HG02571 (cell line): ENCODE measurements at regions not wholly inside any gene's neighbourhood (a gene's known extent, or its start where the extent isn't known, plus 50 kb on each side); places are given as distances from the start of the nearest gene placed in this dataset.

Experiments used
- ATAC-seq: cut with Tn5 transposase; IDR thresholded peaks from one replicate; pipeline ENCODE4 v1.9.1; 2021; ENCODE audit warnings: mild to moderate bottlenecking, moderate library complexity; ENCODE audit not compliant: unreplicated experiment

- no peak for ATAC-seq
Observed at GRCh38 chr1:106608841-106609240, 447.6 kb upstream of the PRMT6 start.

GRCh38 chr1:106613068-106613467 is 443.4 kb upstream of the PRMT6 start:
- no peak for ATAC-seq

GRCh38 chr1:106613861-106614260 is 442.6 kb upstream of the PRMT6 start:
- ATAC-seq: no peak

- ATAC-seq: no peak
Observed at GRCh38 chr1:106615473-106615872, 441.0 kb upstream of the PRMT6 start.

- ATAC-seq: no peak
Observed at GRCh38 chr1:106619080-106619826, 437.2 kb upstream of the PRMT6 start.

- no peak for ATAC-seq
Observed at GRCh38 chr1:106619827-106620134, 436.7 kb upstream of the PRMT6 start.

GRCh38 chr1:106620521-106620954 is 435.9 kb upstream of the PRMT6 start:
- ATAC-seq: no peak

- ATAC-seq: no peak
Observed at GRCh38 chr1:106621853-106622252, 434.6 kb upstream of the PRMT6 start.

GRCh38 chr1:106637566-106637965 is 418.9 kb upstream of the PRMT6 start:
- ATAC-seq: no peak

- ATAC-seq: no peak
Observed at GRCh38 chr1:106646261-106646784, 410.2 kb upstream of the PRMT6 start.

- no peak for ATAC-seq
Observed at GRCh38 chr1:106646816-106647215, 409.7 kb upstream of the PRMT6 start.

GRCh38 chr1:106651028-106651762 is 405.3 kb upstream of the PRMT6 start:
- no peak for ATAC-seq

GRCh38 chr1:106659490-106660244 is 396.8 kb upstream of the PRMT6 start:
- no peak for ATAC-seq

GRCh38 chr1:106675558-106675957 is 380.9 kb upstream of the PRMT6 start:
- no peak for ATAC-seq

GRCh38 chr1:106676021-106676420 is 380.5 kb upstream of the PRMT6 start:
- ATAC-seq: no peak

- no peak for ATAC-seq
Observed at GRCh38 chr1:106677181-106677580, 379.3 kb upstream of the PRMT6 start.

GRCh38 chr1:106677721-106678120 is 378.8 kb upstream of the PRMT6 start:
- no peak for ATAC-seq

GRCh38 chr1:106678279-106679050 is 378.0 kb upstream of the PRMT6 start:
- ATAC-seq: no peak

GRCh38 chr1:106680216-106680615 is 376.3 kb upstream of the PRMT6 start:
- no peak for ATAC-seq

GRCh38 chr1:106680776-106681344 is 375.6 kb upstream of the PRMT6 start:
- no peak for ATAC-seq
